ENCODE measurements at regions not wholly inside any gene's neighbourhood (a gene's known extent, or its start where the extent isn't known, plus 50 kb on each side); places are given as distances from the start of the nearest gene placed in this dataset.
"Not testable (repeated sequence)": the region's sequence is repeated elsewhere in the genome, so short reads cannot be mapped to it uniquely, and the experiment has no call there.

DNA sequence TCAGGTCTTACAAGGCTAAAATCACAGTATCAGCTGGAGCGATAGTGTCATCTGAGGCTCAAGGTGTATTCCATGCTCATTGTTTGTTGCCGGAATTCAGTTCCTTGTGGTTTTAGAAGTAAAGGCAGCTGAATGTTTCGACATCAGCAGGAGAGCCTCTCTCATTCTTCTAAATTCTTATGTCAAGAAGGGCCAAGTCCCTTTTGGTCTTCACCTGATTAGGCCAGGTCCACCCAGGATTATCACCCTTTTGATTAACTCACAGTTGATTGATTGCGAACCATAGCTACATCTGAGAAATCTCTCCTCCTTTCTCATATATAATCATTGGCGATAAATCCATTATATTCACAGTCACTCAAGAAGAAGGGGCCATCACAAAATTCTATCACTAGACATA is 806.7 kb upstream of the PRMT6 start:
- ATAC-seq: no peak
- DNase-seq: no peak

- DNase-seq: no peak
- ATAC-seq: no peak
Observed at GRCh38 chr1:106254748-106255147, 801.7 kb upstream of the PRMT6 start.

- ATAC-seq: no peak
- no peak for DNase-seq
Observed at GRCh38 chr1:106266786-106267185, 789.7 kb upstream of the PRMT6 start.

DNA sequence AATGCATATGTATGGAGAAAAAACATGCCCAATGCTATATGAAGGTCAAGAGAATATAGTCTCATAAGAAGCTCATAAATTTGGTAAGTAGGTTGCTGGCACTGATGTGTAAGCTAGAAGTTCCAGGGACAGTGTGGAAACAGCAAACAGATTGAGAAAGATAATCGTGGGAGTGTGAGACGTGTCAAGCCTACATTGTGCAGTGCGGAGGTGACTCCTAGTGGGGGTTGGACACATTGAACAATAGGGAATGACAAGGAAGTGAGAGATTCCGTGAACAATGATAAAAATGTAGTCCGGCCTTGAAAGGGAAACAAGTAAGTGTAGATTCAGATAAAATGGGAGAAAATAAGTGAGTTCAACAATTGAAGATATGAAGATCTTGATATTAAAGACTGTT is 788.4 kb upstream of the PRMT6 start:
- DNase-seq: no peak
- no peak for ATAC-seq

DNA sequence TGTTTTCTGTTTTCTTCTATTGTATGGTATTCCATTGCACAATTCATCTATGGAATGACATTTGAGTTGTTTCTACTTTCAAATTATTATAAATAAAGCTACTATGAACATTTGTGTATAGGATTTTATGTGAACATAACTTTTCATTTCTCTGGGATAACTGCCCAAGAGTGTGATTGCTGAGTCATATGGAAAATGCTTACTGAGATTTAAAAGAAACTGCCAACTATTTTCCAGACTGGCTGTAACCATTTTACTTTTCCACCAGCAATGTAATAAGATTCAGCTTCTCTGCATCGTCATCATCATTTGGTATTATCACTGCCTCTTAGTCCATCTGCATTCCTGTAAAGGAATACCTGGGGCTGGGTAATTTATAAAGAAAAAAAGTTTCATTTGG is 779.6 kb upstream of the PRMT6 start:
- ATAC-seq (no peak), DNase-seq (no peak)

DNA sequence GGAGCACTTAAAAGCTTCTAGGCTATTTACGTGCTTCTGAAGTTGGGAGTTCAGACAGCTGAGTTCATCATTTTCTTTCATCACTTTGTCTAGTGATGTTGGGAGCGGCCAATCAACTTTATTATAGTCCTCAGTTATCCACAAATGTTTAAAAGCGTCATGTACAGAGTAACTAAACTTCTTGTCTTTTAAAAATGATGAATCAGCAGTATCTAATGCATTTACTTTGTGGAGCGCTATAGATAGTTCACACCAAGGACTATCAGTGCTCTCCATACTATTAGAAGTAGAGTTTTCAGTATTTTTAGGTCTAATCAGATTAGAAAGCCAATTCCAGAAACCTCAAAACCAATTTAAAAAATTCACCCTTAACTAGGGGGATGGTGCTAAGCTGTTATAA is 778.7 kb upstream of the PRMT6 start:
- no peak for DNase-seq
- ATAC-seq: no peak

GRCh38 chr1:106278716-106279115 is 777.8 kb upstream of the PRMT6 start:
- DNase-seq (no peak), ATAC-seq (no peak)

DNA sequence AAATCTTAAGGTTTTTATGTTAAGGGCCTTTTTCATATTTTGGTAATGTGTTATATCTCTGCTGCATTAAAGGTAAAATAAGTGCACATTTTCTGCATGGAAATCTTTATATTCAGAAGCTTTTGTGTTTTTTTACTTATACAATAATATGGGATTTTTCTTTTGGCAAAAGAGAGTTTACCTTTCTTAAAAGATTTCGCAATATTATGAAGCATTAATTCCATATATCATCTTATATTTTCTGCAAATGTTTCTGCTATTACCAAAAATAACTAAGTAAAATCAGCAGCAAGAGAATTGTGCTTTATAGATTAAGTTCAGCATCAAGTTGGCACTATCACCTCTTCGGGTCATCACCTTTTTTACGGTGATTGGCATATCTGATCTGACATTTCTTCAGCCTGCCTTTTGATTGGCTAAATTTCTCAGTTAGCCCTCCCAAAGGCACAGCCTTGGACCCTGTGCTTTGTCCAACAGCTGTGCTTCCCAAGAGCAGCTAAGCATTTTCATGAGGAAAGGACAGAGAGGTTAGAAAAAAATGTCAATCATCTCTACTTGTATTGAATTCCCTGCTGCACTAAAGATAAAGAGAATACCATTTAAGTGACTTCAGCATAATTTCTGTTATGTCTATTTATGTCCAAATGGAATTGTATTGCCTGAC is 767.1 kb upstream of the PRMT6 start:
- ATAC-seq (no peak), DNase-seq (no peak)

DNA sequence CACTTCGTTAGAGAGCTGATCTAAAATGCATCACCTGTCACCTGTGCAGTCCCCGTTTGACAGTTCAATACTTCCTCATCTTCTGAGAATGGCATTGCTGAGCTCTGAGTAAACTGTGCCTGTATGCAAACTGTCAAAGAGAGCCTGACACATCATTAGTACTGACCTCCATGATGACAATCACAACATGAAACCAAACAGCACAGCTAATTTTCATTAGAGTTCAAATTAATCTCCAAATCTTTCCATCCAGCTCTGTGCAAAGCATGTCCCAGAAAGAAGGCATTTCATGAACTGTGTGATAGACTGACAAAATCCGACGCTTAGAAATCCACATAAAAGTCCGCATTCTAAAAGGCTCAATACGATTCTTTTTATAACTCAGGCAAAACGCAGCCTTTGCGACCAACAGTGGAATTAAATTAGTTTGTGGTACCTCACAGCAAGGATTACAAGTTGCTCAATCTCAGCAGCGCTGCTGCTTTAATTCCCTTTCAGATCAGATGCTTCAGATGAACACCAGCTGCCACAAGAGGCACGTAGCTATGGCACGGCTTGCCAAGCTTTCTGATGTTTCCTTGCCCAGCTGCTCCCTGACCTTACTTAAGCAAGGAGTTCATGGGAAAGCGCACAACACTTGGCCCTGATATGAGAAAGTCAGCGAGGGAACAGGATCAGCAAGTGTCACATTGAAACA is 765.5 kb upstream of the PRMT6 start:
- DNase-seq (no peak), ATAC-seq (no peak)

GRCh38 chr1:106292130-106292529 is 764.3 kb upstream of the PRMT6 start:
- ATAC-seq (no peak), DNase-seq (no peak)

DNA sequence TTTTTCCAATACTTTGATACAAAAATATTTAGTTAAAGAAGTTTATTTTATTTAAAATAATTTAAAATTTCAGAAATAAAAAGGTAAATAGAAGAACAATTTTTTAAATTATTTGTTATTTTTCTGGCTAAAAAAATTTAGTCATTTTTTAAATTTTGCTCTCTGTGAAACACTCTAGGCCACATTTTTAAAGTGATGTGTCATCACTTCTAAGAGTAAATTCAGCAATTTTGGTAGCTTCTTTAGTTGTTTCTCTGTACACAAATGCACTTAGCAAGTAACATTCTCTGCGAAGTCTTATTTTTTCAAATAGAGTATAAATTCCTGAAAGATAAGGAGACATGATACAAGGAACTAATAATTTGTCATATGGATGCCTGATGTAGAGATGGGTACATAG is 760.0 kb upstream of the PRMT6 start:
- ATAC-seq: no peak
- no peak for DNase-seq

DNA sequence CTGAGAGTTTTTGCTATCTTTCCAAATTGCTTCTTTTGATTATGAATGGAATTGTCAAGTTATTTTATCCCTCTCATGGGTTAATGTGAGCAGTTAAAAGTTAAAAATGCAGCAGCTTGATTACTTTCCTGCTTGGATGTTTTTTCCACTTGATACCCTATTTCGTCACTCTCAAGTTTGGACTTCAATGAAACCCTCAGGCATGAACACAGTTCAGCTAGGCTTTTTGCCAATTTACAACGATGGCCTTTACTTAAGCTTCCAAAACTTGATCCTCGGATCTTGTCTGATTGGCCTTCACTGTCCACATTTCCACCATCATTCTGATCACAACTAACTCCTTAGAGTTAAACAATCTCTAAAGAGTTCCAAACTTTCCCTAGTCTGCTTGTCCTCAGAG is 752.4 kb upstream of the PRMT6 start:
- ATAC-seq: no peak
- no peak for DNase-seq

DNA sequence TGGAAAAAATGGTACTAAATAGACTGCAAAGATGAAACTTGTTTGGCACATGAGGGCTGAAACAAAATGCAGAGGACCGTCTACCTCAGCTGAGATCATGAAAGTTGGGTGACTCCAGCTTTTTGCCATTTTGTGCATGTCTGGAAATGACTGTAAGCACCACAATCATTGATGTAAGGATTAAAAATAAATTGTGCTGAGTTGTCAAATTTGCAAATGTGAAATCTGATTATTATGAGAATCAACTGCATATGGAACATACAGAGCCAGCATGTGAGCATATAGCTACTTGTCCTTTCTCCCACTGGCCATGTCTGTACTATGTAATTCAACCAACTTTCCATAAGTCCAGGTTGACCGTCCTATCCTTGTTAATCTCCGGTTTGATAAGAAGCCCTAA is 736.9 kb upstream of the PRMT6 start:
- DNase-seq: no peak
- no peak for ATAC-seq

DNA sequence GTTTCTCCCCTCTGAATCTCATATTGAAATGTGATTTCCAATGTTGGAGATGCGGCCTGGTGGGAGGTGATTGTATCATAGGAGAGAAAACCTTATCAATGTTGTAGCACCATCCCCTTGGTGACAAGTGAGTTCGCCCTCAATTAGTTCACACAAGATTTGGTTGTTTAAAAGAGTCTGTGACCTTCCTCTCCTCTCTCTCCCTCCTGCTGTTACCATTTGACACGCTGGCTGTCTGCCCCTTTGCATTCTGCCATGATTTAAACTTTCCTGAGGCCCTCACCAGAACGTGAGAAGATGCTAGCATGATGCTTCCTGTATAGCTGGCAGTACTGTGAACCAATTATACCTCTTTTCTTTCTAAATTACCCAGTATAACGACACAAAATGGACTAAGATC is 730.9 kb upstream of the PRMT6 start:
- no peak for ATAC-seq

DNA sequence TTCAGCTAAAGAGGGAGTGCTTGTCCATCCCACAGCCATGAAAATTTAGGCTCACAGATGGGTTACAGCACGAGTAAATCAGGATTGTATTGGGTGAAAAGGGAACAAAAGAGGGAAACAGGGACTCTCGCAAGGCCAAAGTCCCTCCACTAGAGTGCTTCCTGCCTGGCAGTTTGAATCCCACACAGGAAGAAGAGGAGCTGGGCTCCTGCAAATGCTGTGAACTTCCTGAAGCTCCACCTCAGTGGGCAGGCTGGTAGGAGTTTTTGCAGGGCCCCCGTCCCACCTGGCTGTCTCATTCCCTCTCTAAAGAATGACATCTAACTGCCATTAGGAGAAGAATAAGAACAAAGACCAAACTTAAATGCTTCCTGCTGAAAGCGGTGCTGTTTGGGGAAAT is 712.0 kb upstream of the PRMT6 start:
- no peak for ATAC-seq

More for the DNA sequence above, 730.9 kb upstream of the PRMT6 start:
- DNase-seq: no peak

DNA sequence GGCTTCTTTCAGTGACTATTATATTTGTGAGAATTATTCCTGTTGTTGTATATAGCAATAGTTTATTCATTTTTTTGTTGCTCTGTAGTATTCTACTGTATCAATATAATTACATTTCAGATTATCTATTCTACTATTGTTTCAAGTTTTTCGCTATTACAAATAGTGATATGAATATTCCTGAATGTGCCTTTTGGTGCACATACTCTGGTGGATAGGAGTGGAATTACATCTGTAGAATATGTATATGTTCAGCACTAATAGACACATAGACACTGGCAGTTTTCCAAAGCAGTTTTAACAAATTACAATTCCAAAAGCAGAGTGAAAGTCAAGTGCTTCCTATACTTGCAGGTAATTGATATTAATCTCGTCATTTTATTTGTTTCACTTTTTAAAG is 696.2 kb upstream of the PRMT6 start:
- ATAC-seq: no peak
- no peak for DNase-seq

More for the DNA sequence above, 712.0 kb upstream of the PRMT6 start:
- DNase-seq: no peak

DNA sequence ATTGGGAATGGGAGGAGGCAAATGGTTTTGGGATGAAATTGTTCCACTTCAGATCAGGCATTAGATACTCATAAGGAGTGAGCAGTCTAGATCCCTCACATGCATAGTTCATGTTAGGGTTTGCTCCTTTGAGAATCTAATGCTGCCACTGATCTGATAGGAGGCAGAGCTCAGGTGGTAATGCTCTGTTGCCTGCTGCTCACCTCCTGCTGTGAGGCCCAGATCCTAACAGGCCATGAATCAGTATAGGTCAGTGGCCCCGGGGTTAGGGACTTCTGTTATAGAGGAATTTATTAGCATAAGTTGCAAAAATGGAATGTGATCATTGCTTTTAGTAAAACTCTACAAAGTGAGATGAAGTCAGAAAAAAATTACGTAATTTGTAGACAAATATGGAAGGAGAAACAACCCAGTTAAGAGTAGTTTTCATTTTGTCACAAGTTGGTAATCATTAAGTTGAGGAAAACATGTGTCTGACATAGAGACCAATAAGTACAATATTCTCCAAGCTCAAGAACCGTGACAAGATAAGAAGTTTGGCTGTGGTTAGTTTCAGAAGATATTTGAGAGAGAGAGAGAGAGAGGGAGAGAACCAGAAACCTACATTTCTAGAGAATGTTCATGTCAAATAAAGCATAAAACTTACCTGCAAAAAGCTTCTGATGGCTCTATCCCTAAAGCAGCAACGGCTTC is 689.7 kb upstream of the PRMT6 start:
- DNase-seq: no peak

GRCh38 chr1:106378261-106378660 is 678.2 kb upstream of the PRMT6 start:
- ATAC-seq: no peak
- DNase-seq: no peak

More for the DNA sequence above, 689.7 kb upstream of the PRMT6 start:
- ATAC-seq: no peak

GRCh38 chr1:106380772-106381171 is 675.7 kb upstream of the PRMT6 start:
- ATAC-seq: no peak
- DNase-seq: no peak

DNA sequence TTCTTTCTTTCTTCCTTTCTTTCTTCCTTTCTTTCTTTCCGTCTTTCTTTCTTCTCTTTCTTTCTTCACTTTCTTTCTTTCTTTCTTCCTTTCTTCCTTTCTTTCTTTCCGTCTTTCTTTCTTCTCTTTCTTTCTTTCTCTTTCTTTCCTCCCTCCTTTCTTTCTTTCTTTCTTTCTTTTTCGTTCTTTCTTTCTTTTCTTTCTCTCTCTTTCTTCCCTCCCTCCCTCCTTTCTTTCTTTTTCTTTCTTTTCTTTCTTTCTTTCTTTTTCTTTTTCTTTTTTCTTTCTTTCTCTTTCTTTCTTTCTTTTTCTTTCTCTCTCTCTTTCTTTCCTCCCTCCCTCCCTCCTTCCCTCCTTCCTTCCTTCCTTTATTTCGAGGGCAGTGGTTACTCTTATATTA is 667.3 kb upstream of the PRMT6 start:
- DNase-seq, ATAC-seq: not testable (repeated sequence)

DNA sequence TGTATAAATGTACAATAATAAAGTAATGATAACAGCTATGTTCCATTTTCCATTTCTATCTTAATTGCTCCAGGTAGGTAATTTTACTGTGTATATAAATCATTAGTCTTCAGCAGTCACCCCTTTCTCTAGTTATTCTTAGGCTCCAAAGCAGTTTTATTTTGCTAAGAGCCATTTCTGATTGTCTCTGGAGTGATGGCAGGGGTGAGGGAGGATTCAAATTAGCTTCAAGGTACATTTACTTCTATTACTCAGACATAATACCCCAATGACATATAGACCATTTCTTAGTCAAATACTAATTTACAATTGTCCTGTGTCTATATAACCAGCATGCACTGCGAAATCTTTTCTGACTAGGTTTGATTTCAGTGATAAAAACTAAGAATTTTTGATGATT is 663.4 kb upstream of the PRMT6 start:
- ATAC-seq (no peak), DNase-seq (no peak)

DNA sequence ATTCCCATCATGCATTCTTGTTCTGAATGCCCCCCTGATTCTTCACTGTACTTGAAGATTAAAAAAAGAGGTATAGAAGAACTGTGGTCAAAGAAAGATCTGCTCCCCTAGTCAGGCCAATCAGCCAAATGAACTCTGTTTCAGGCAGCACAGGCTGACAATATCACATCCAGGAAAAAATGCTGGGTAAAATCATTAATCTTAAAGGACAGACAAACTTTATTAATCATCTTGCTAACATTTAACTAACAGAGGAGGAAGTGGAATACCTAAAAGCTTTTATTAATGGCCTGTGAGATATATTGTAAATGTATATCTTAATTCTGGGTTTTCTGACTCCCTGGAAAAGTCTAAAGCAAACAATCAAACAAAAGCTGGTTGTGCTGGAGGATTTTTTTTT is 660.5 kb upstream of the PRMT6 start:
- ATAC-seq: no peak

DNA sequence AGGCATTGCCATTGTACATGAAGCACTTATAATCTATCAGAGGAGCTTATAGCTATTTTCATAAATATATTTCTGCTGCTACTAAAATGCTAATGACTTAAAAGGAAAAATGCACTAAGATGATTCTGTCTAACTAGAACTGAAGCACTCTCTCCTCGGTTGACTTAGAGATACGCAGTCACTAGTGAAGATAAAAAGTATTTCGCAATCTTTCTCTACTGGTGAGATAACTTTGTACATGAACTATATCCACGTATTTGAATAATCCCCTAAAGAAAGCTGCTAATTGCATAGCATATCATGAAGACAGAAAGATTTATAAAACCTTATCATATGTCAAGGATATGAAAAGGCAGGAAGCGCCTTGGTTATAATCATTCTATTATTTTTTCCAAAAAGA is 658.1 kb upstream of the PRMT6 start:
- no peak for DNase-seq
- no peak for ATAC-seq

More for the DNA sequence above, 660.5 kb upstream of the PRMT6 start:
- no peak for DNase-seq

- ATAC-seq (no peak), DNase-seq (no peak)
Observed at GRCh38 chr1:106406114-106406513, 650.4 kb upstream of the PRMT6 start.

All from stimulated activated naive CD8-positive, alpha-beta T cell treated with anti-CD3 and anti-CD28 coated beads, Interleukin-15, Interleukin-2, amounts not matched to agents 100 U/mL and 50 U/mL, for 24 hours (primary cell).